Panc1 (cell line): ENCODE measurements at regions not wholly inside any gene's neighbourhood (a gene's known extent, or its start where the extent isn't known, plus 50 kb on each side); places are given as distances from the start of the nearest gene placed in this dataset.

Experiments
- CTCF ChIP-seq: fragments of 450-650 bp; IDR thresholded peaks from 2 replicates; pipeline ENCODE4 v1.5.1; 2017; ENCODE audit warnings: mild to moderate bottlenecking
- POLR2AphosphoS5 ChIP-seq: IDR thresholded peaks from 2 replicates; pipeline ENCODE4 v1.6.1; 2012; ENCODE audit warnings: mild to moderate bottlenecking, low read depth, low read length, moderate library complexity
- REST ChIP-seq, 2 experiments: IDR thresholded peaks; 2 replicates each; pipeline ENCODE4 v1.6.1; 2011 to 2012; ENCODE audit warnings: low read depth in 2 of 2, control low read depth in 1 of 2, low read length in 1 of 2, mild to moderate bottlenecking in 1 of 2, moderate library complexity in 1 of 2; ENCODE audit not compliant: insufficient read depth in 1 of 2
- SIN3A ChIP-seq: IDR thresholded peaks from 2 replicates; pipeline ENCODE4 v1.6.1; 2012; ENCODE audit warnings: low read depth, mild to moderate bottlenecking, low read length, moderate library complexity, borderline replicate concordance; ENCODE audit not compliant: insufficient read depth
- TCF7L2 ChIP-seq: IDR thresholded peaks from 2 replicates; pipeline ENCODE4 v1.6.1; 2011; ENCODE audit warnings: mild to moderate bottlenecking, low read depth, low read length, inconsistent platforms

GRCh38 chr5:99600952-99601351 is 672.1 kb upstream of the CHD1 start:
- TF ChIP-seq CTCF (no peak), TCF7L2 (no peak), REST (IDR thresholded peaks at IDR 0.05; ENCODE audit: insufficient read depth in 1 of 2, low read depth in 2 of 2, low read length in 1 of 2) (no peak), POLR2AphosphoS5 (no peak), SIN3A (no peak)
